PC-9 (cell line): ENCODE measurements at regions not wholly inside any gene's neighbourhood (a gene's known extent, or its start where the extent isn't known, plus 50 kb on each side); places are given as distances from the start of the nearest gene placed in this dataset.

Experiments used
- BruUV-seq: library from RNA; stranded (reverse); fragments of 400-500 nt; replicated peaks from 2 replicates; lab custom pipeline; 2021; lab: Mats Ljungman, UMichigan
- CTCF ChIA-PET: fragments of 300-600 bp; sonication (Branson Sonifier 250); formaldehyde crosslinking; loops from one replicate; lab custom pipeline; 2022; ENCODE audit warnings: antibody characterized with exemption; lab: Charles Lee
- POLR2A ChIA-PET: fragments of 300-600 bp; sonication (Branson Sonifier 250); formaldehyde crosslinking; loops from one replicate; lab custom pipeline; 2022; ENCODE audit warnings: antibody characterized with exemption; ENCODE audit not compliant: unreplicated experiment; lab: Charles Lee
- DNase-seq, 2 experiments: peaks; one replicate each; pipeline versions ENCODE4 v3.0.0 to v3.0.0-alpha.2; 2015 to 2022; ENCODE audit warnings: mixed read lengths in 1 of 2
- H2AFZ ChIP-seq: fragments of 200-600 bp; sonication (generic); 2 replicates; pipeline ENCODE4 v1.8.1; 2017; ENCODE audit warnings: antibody characterized with exemption
- H3F3A ChIP-seq: fragments of 200-600 bp; sonication (generic); 2 replicates; pipeline ENCODE4 v1.8.1; 2017; ENCODE audit warnings: antibody characterized with exemption, mild to moderate bottlenecking, low read depth; ENCODE audit not compliant: insufficient read depth
- H3K27ac ChIP-seq: fragments of 200-600 bp; sonication (generic); 2 replicates; pipeline ENCODE4 v1.6.1; 2016; ENCODE audit warnings: mixed run types
- H3K27me3 ChIP-seq: fragments of 200-600 bp; sonication (generic); 2 replicates; pipeline ENCODE4 v1.6.1; 2016; ENCODE audit warnings: low read depth, mixed run types; ENCODE audit not compliant: insufficient read depth
- H3K36me3 ChIP-seq: fragments of 200-600 bp; sonication (generic); 2 replicates; pipeline ENCODE4 v1.6.1; 2016; ENCODE audit warnings: low read depth, mixed run types
- H3K4me1 ChIP-seq: fragments of 200-600 bp; sonication (generic); replicated peaks from 2 replicates; pipeline ENCODE4 v1.6.1; 2016; ENCODE audit warnings: mixed run types; ENCODE audit not compliant: insufficient read depth
- H3K4me2 ChIP-seq: fragments of 200-600 bp; sonication (generic); 2 replicates; pipeline ENCODE4 v1.6.1; 2017; ENCODE audit warnings: mixed run types
- H3K4me3 ChIP-seq: fragments of 200-600 bp; sonication (generic); 2 replicates; pipeline ENCODE4 v1.6.1; 2016; ENCODE audit warnings: mixed run types
- H3K79me2 ChIP-seq: fragments of 200-600 bp; sonication (generic); 2 replicates; pipeline ENCODE4 v1.6.1; 2017; ENCODE audit warnings: low read depth, mixed run types
- H3K9me2 ChIP-seq: fragments of 200-600 bp; sonication (generic); 2 replicates; pipeline ENCODE4 v1.8.1; 2017; ENCODE audit warnings: mild to moderate bottlenecking; ENCODE audit not compliant: insufficient read depth
- H3K9me3 ChIP-seq: fragments of 200-600 bp; sonication (generic); 2 replicates; pipeline ENCODE4 v1.8.1; 2016; ENCODE audit warnings: low read depth; ENCODE audit not compliant: insufficient read depth
- H4K20me1 ChIP-seq: fragments of 200-600 bp; sonication (generic); 2 replicates; pipeline ENCODE4 v1.8.1; 2017; ENCODE audit not compliant: insufficient read depth
- EZH2 ChIP-seq: fragments of 200-600 bp; sonication (generic); IDR thresholded peaks from 2 replicates; pipeline ENCODE4 v1.8.0; 2017; ENCODE audit warnings: antibody characterized with exemption, low read depth
- intact Hi-C: fragments of 100-400 bp; cut with micrococcal nuclease; formaldehyde crosslinking; loops from one replicate; pipeline ENCODE4 v1.10.0; 2022; ENCODE audit not compliant: unreplicated experiment
- TF ChIP-seq, protein P1 (sequence below): fragments of 200-600 bp; sonication (generic); conservative IDR thresholded peaks from 2 replicates; pipeline ENCODE4 v1.6.1; 2017; ENCODE audit warnings: mixed run types, antibody characterized with exemption, mild to moderate bottlenecking, moderate library complexity

DNA sequence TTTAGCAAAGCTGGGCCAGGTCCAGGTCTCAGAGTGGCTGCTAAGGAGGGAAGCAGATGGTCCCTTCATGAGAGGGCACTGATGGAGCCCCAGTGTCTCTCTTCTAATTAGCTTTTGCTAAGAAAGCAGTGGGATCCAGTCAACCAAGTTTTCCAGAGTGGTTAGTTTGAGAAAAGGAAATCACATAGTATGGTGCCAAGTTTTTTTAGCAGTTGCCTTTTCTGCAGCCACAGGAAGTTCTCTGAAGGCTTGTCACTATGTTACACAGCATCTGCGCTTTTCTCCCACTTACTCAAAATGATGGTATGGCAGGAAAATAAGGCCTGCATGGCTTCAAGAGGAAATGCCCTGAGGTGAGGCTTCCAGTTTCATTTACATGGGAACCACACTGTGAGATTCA is 331.5 kb upstream of the ZNF462 start:
- Histone ChIP-seq H3K9me3 (no peaks in the 10 kb centered on the region), H3K4me3 (no peak overlapping the region), H3K4me1 (no peaks in the 10 kb centered on the region), H3K4me2 (no peak overlapping the region), H2AFZ (no peak overlapping the region), H4K20me1 (no peaks in the 10 kb centered on the region), H3K9me2 (no peaks in the 10 kb centered on the region), H3K79me2 (no peaks in the 10 kb centered on the region), H3F3A (no peaks in the 10 kb centered on the region), H3K27me3 (no peaks in the 10 kb centered on the region), H3K27ac (no peak overlapping the region), H3K36me3 (no peaks in the 10 kb centered on the region)
- intact Hi-C loops = no loop called here
- ChIA-PET CTCF (no interaction called here), POLR2A (no interaction called here)
- DNase-seq = no peak
- no peak for TF ChIP-seq EZH2
- TF ChIP-seq, protein P1, sequence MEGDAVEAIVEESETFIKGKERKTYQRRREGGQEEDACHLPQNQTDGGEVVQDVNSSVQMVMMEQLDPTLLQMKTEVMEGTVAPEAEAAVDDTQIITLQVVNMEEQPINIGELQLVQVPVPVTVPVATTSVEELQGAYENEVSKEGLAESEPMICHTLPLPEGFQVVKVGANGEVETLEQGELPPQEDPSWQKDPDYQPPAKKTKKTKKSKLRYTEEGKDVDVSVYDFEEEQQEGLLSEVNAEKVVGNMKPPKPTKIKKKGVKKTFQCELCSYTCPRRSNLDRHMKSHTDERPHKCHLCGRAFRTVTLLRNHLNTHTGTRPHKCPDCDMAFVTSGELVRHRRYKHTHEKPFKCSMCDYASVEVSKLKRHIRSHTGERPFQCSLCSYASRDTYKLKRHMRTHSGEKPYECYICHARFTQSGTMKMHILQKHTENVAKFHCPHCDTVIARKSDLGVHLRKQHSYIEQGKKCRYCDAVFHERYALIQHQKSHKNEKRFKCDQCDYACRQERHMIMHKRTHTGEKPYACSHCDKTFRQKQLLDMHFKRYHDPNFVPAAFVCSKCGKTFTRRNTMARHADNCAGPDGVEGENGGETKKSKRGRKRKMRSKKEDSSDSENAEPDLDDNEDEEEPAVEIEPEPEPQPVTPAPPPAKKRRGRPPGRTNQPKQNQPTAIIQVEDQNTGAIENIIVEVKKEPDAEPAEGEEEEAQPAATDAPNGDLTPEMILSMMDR = no peak
- BruUV-seq = no TSS peak

DNA sequence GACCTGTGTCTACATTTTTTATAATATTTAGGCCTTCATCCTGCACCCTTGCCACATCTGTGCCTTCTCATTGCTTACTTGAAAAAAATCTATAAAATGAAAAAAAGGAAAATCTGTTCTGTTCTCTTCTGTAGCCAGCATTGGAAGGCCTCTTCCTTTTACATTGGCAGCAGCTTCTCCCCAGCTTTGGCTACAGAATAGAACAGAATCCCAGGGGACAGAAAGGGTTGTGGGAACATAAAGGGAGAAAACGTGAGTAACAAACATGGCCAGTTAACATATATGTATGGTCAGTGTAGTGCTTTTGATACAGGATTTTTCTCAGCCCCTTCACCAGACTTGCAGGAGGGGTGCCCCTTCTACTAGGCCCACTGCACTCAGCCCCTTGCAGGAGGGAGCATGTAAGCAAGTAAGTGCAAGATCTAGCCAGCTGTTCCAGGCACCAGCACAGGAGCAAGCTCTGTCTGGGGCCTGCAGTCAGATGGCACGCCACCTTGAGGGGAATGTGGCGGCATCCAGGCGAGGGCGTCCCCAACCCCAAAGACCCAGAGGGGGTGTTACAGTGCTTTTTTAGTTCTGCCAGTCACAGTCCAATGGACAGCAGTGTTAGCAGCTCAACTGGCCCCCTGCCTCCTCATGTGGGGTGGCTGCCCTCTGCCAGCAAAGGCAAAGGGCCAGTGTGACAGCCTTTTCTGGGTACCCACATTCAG is 330.5 kb upstream of the ZNF462 start:
- no peak overlapping the region for H3K4me3 ChIP-seq
- CTCF ChIA-PET = no interaction called here

DNA sequence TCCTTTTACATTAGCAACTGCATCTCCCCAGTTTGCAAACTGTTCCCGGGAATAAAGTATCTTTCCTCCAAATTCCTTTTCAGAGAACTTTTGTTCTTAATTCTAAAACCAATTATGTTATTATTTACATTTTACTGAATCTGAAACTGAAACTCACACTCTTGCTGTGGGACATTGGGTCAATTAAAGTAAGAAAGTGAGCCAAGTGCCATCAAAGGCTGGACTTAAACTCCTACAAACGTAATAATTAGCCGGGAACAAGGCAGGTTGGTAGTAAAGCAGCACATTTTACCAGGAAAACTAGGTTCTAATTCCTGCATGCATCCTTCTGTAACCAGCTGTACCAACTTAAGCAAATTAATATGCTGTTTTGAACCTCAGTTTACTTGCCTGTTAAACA is 328.2 kb upstream of the ZNF462 start:
- no peak overlapping the region for H3K4me3 ChIP-seq
- no peaks in the 10 kb centered on the region for H3K4me1 ChIP-seq
- no peaks in the 10 kb centered on the region for H3K79me2 ChIP-seq
- no peaks in the 10 kb centered on the region for H3K9me2 ChIP-seq
- DNase-seq = no peak
- ChIA-PET CTCF (no interaction called here), POLR2A (no interaction called here)
- H2AFZ ChIP-seq = no peak overlapping the region
- no peaks in the 10 kb centered on the region for H3K27me3 ChIP-seq
- H3K9me3 ChIP-seq = no peaks in the 10 kb centered on the region
- H3K4me2 ChIP-seq = no peak overlapping the region
- no peaks in the 10 kb centered on the region for H3F3A ChIP-seq
- H3K36me3 ChIP-seq = no peaks in the 10 kb centered on the region
- intact Hi-C loops = no loop called here
- no TSS peak for BruUV-seq
- TF ChIP-seq EZH2 = no peak
- TF ChIP-seq, protein P1 = no peak
- H3K27ac ChIP-seq = no peak overlapping the region
- no peaks in the 10 kb centered on the region for H4K20me1 ChIP-seq

More for the DNA sequence above, 330.5 kb upstream of the ZNF462 start:
- no peaks in the 10 kb centered on the region for H3K36me3 ChIP-seq
- H3K27ac ChIP-seq = no peak overlapping the region
- H3F3A ChIP-seq = no peaks in the 10 kb centered on the region
- TF ChIP-seq EZH2 = no peak
- TF ChIP-seq, protein P1 = no peak
- H3K9me3 ChIP-seq = no peaks in the 10 kb centered on the region
- no peaks in the 10 kb centered on the region for H3K4me1 ChIP-seq
- H3K4me2 ChIP-seq = no peak overlapping the region
- BruUV-seq = no TSS peak
- intact Hi-C loops = no loop called here
- H3K9me2 ChIP-seq = no peaks in the 10 kb centered on the region
- no peaks in the 10 kb centered on the region for H4K20me1 ChIP-seq
- H3K27me3 ChIP-seq = no peaks in the 10 kb centered on the region
- H2AFZ ChIP-seq = no peak overlapping the region
- DNase-seq = no peak
- POLR2A ChIA-PET = no interaction called here
- no peaks in the 10 kb centered on the region for H3K79me2 ChIP-seq
